ENCODE measurements at regions not wholly inside any gene's neighbourhood (a gene's known extent, or its start where the extent isn't known, plus 50 kb on each side); places are given as distances from the start of the nearest gene placed in this dataset.

- in situ Hi-C loops (cut with HindIII; ENCODE audit: low sequenced_read_pairs): no loop called here
These were observed 138.3 kb upstream of the ID2 start for GRCh38 chr2:8543383-8544170.

GRCh38 chr2:8544171-8544785, 137.6 kb upstream of the ID2 start:
- in situ Hi-C loops (cut with HindIII; ENCODE audit: low sequenced_read_pairs): no loop called here

- in situ Hi-C loops (cut with HindIII; ENCODE audit: low sequenced_read_pairs): no loop called here
These were observed 136.8 kb upstream of the ID2 start for GRCh38 chr2:8544786-8545694.

- in situ Hi-C loops (cut with HindIII; ENCODE audit: low sequenced_read_pairs): no loop called here
These were observed 135.9 kb upstream of the ID2 start for GRCh38 chr2:8545695-8546611.

- in situ Hi-C loops (cut with HindIII; ENCODE audit: low sequenced_read_pairs): no loop called here
These were observed 135.1 kb upstream of the ID2 start for GRCh38 chr2:8546612-8547283.

GRCh38 chr2:8547284-8548064, 134.4 kb upstream of the ID2 start:
- in situ Hi-C loops (cut with HindIII; ENCODE audit: low sequenced_read_pairs): no loop called here

- in situ Hi-C loops (cut with HindIII; ENCODE audit: low sequenced_read_pairs): no loop called here
These were observed 133.7 kb upstream of the ID2 start for GRCh38 chr2:8548065-8548618.

GRCh38 chr2:8548619-8549150, 133.2 kb upstream of the ID2 start:
- in situ Hi-C loops (cut with HindIII; ENCODE audit: low sequenced_read_pairs): no loop called here

GRCh38 chr2:8549273-8549922, 132.5 kb upstream of the ID2 start:
- in situ Hi-C loops (cut with HindIII; ENCODE audit: low sequenced_read_pairs): no loop called here

- in situ Hi-C loops (cut with HindIII; ENCODE audit: low sequenced_read_pairs): loop anchor here (10.0 kb wide), 1 partner anchor 135 kb away; the partner anchor contains the start of gene ID2
These were observed 131.9 kb upstream of the ID2 start for GRCh38 chr2:8549942-8550341.

- in situ Hi-C loops (cut with HindIII; ENCODE audit: low sequenced_read_pairs): loop anchor here (10.0 kb wide), 1 partner anchor 134 kb away; the partner anchor contains the start of gene ID2
These were observed 131.4 kb upstream of the ID2 start for GRCh38 chr2:8550481-8550880.

- in situ Hi-C loops (cut with HindIII; ENCODE audit: low sequenced_read_pairs): loop anchor here (10.0 kb wide), 1 partner anchor 134 kb away; the partner anchor contains the start of gene ID2
These were observed 130.8 kb upstream of the ID2 start for GRCh38 chr2:8550937-8551621.

- in situ Hi-C loops (cut with HindIII; ENCODE audit: low sequenced_read_pairs): loop anchor here (10.0 kb wide), 1 partner anchor 133 kb away; the partner anchor contains the start of gene ID2
These were observed 130.2 kb upstream of the ID2 start for GRCh38 chr2:8551622-8552074.

- in situ Hi-C loops (cut with HindIII; ENCODE audit: low sequenced_read_pairs): loop anchor here (10.0 kb wide), 1 partner anchor 132 kb away; the partner anchor contains the start of gene ID2
These were observed 129.5 kb upstream of the ID2 start for GRCh38 chr2:8552293-8552801.

- in situ Hi-C loops (cut with HindIII; ENCODE audit: low sequenced_read_pairs): loop anchor here (10.0 kb wide), 1 partner anchor 131 kb away; the partner anchor contains the start of gene ID2
These were observed 128.2 kb upstream of the ID2 start for GRCh38 chr2:8553643-8554042.

- in situ Hi-C loops (cut with HindIII; ENCODE audit: low sequenced_read_pairs): loop anchor here (10.0 kb wide), 1 partner anchor 130 kb away; the partner anchor contains the start of gene ID2
These were observed 127.5 kb upstream of the ID2 start for GRCh38 chr2:8554296-8554806.
